LNCaP clone FGC (cell line): ENCODE measurements at regions not wholly inside any gene's neighbourhood (a gene's known extent, or its start where the extent isn't known, plus 50 kb on each side); places are given as distances from the start of the nearest gene placed in this dataset.

ENCODE experiments used
- DNase-seq: peaks from one replicate; pipeline ENCODE4 v3.0.0-alpha.2; 2011; ENCODE audit warnings: low read depth
- H3K4me3 ChIP-seq: 2 replicates; pipeline ENCODE4 v1.5.1; 2011; ENCODE audit warnings: mild to moderate bottlenecking, low read depth, low read length, control low read depth
- CTCF ChIP-seq: IDR thresholded peaks from 2 replicates; pipeline ENCODE4 v1.5.1; 2012; ENCODE audit warnings: mild to moderate bottlenecking; ENCODE audit not compliant: control insufficient read depth, insufficient read depth; ENCODE audit errors: extremely low read depth

- no peak for DNase-seq
Measured at GRCh38 chr2:151095463-151095862, 166.2 kb downstream of the RBM43 start.

GRCh38 chr2:151091583-151091982, 170.1 kb downstream of the RBM43 start:
- TF ChIP-seq CTCF = no peak
- DNase-seq = no peak
- H3K4me3 ChIP-seq = no peak overlapping the region

More at GRCh38 chr2:151095463-151095862, 166.2 kb downstream of the RBM43 start:
- no peak for TF ChIP-seq CTCF
- no peak overlapping the region for H3K4me3 ChIP-seq

GRCh38 chr2:151087377-151087776, 174.3 kb downstream of the RBM43 start:
- no peak overlapping the region for H3K4me3 ChIP-seq
- no peak for DNase-seq
- no peak for TF ChIP-seq CTCF

GRCh38 chr2:151085181-151085611, 176.5 kb downstream of the RBM43 start:
- no peak overlapping the region for H3K4me3 ChIP-seq
- TF ChIP-seq CTCF = no peak
- DNase-seq = no peak

GRCh38 chr2:151083856-151084795, 177.5 kb downstream of the RBM43 start:
- no peak for TF ChIP-seq CTCF
- no peak for DNase-seq
- H3K4me3 ChIP-seq = no peak overlapping the region

- no peak for DNase-seq
- TF ChIP-seq CTCF = no peak
- H3K4me3 ChIP-seq = no peak overlapping the region
Measured at GRCh38 chr2:151078889-151079288, 182.8 kb downstream of the RBM43 start.
